ENCODE measurements at regions not wholly inside any gene's neighbourhood (a gene's known extent, or its start where the extent isn't known, plus 50 kb on each side); places are given as distances from the start of the nearest gene placed in this dataset.

- intact Hi-C loops (cut with DNase I; ENCODE audit: low total_unique reads) = no loop called here
- H3K4me3 ChIP-seq = no peak overlapping the region
- no peaks in the 10 kb centered on the region for H3K4me1 ChIP-seq
- H3K27ac ChIP-seq = no peak overlapping the region
- no peak for DNase-seq
- no peaks in the 10 kb centered on the region for H3K27me3 ChIP-seq
- 87 to 91% methylated on average over 11 of the region's 11 CpGs for WGBS, 2 donors
- H3K9me3 ChIP-seq = no peaks in the 10 kb centered on the region
- no peak for TF ChIP-seq POLR2A (IDR thresholded peaks at IDR 0.05)
- TF ChIP-seq CTCF (IDR thresholded peaks at IDR 0.05) = no peak
- no peaks in the 10 kb centered on the region for H3K36me3 ChIP-seq (ENCODE audit: low read depth, missing control alignments)
Observed at GRCh38 chr11:64474680-64475079, 81.1 kb upstream of the SLC22A11 start.

- Histone ChIP-seq H3K27ac (no peak overlapping the region), H3K9me3 (no peaks in the 10 kb centered on the region), H3K4me1 (no peaks in the 10 kb centered on the region), H3K36me3 (ENCODE audit: low read depth, missing control alignments) (no peaks in the 10 kb centered on the region), H3K27me3 (no peaks in the 10 kb centered on the region), H3K4me3 (no peak overlapping the region)
- intact Hi-C loops (cut with DNase I; ENCODE audit: low total_unique reads) = no loop called here
- TF ChIP-seq POLR2A (IDR thresholded peaks at IDR 0.05) = no peak
- no peak for TF ChIP-seq CTCF (IDR thresholded peaks at IDR 0.05)
- 95 to 96% methylated on average over 11 of the region's 11 CpGs for WGBS, 2 donors
- no peak for DNase-seq
Observed at GRCh38 chr11:64475145-64475544, 80.6 kb upstream of the SLC22A11 start.

- Histone ChIP-seq H3K36me3 (ENCODE audit: low read depth, missing control alignments) (no peaks in the 10 kb centered on the region), H3K4me3 (no peak overlapping the region), H3K9me3 (no peaks in the 10 kb centered on the region), H3K27ac (no peak overlapping the region), H3K27me3 (no peaks in the 10 kb centered on the region), H3K4me1 (no peaks in the 10 kb centered on the region)
- DNase-seq = no peak
- intact Hi-C loops (cut with DNase I; ENCODE audit: low total_unique reads) = no loop called here
- TF ChIP-seq CTCF (IDR thresholded peaks at IDR 0.05) = no peak
- TF ChIP-seq POLR2A (IDR thresholded peaks at IDR 0.05) = no peak
- 74 to 76% methylated on average over 7 of the region's 7 CpGs for WGBS, 2 donors
Observed at GRCh38 chr11:64476881-64477280, 78.9 kb upstream of the SLC22A11 start.

- Histone ChIP-seq H3K27me3 (no peaks in the 10 kb centered on the region), H3K9me3 (no peaks in the 10 kb centered on the region), H3K4me3 (no peak overlapping the region), H3K27ac (no peak overlapping the region), H3K4me1 (no peaks in the 10 kb centered on the region), H3K36me3 (ENCODE audit: low read depth, missing control alignments) (no peaks in the 10 kb centered on the region)
- DNase-seq = no peak
- 76 to 77% methylated on average over 9 to 11 of the region's 11 CpGs for WGBS, 2 donors
- intact Hi-C loops (cut with DNase I; ENCODE audit: low total_unique reads) = no loop called here
- TF ChIP-seq POLR2A (IDR thresholded peaks at IDR 0.05) = no peak
- no peak for TF ChIP-seq CTCF (IDR thresholded peaks at IDR 0.05)
Observed at GRCh38 chr11:64477675-64478074, 78.1 kb upstream of the SLC22A11 start.

- 65 to 73% methylated on average over 4 of the region's 4 CpGs for WGBS, 2 donors
Observed at GRCh38 chr11:64482588-64482987, 73.2 kb upstream of the SLC22A11 start.

More at GRCh38 chr11:64482588-64482987, 73.2 kb upstream of the SLC22A11 start:
- Histone ChIP-seq H3K27me3 (no peaks in the 10 kb centered on the region), H3K4me1 (no peaks in the 10 kb centered on the region), H3K36me3 (ENCODE audit: low read depth, missing control alignments) (no peaks in the 10 kb centered on the region), H3K27ac (no peak overlapping the region), H3K9me3 (no peaks in the 10 kb centered on the region), H3K4me3 (no peak overlapping the region)
- no peak for TF ChIP-seq POLR2A (IDR thresholded peaks at IDR 0.05)
- no peak for TF ChIP-seq CTCF (IDR thresholded peaks at IDR 0.05)
- intact Hi-C loops (cut with DNase I; ENCODE audit: low total_unique reads) = no loop called here
- no peak for DNase-seq

Measured in testis (tissue), 2 donors.